HG03175 (cell line): ENCODE measurements at regions not wholly inside any gene's neighbourhood (a gene's known extent, or its start where the extent isn't known, plus 50 kb on each side); places are given as distances from the start of the nearest gene placed in this dataset.
A peak's percentile ranks its signal among the peaks of the same experiment; 100 is the strongest.
"Not testable (repeated sequence)": the region's sequence is repeated elsewhere in the genome, so short reads cannot be mapped to it uniquely, and the experiment has no call there.

Experiments used
- ATAC-seq: cut with Tn5 transposase; IDR thresholded peaks from one replicate; pipeline ENCODE4 v1.9.1; 2021; ENCODE audit warnings: mild to moderate bottlenecking, moderate library complexity; ENCODE audit not compliant: unreplicated experiment

- no peak for ATAC-seq
Observed at GRCh38 chr10:63833411-63834060, 312.3 kb downstream of the REEP3 start.

DNA sequence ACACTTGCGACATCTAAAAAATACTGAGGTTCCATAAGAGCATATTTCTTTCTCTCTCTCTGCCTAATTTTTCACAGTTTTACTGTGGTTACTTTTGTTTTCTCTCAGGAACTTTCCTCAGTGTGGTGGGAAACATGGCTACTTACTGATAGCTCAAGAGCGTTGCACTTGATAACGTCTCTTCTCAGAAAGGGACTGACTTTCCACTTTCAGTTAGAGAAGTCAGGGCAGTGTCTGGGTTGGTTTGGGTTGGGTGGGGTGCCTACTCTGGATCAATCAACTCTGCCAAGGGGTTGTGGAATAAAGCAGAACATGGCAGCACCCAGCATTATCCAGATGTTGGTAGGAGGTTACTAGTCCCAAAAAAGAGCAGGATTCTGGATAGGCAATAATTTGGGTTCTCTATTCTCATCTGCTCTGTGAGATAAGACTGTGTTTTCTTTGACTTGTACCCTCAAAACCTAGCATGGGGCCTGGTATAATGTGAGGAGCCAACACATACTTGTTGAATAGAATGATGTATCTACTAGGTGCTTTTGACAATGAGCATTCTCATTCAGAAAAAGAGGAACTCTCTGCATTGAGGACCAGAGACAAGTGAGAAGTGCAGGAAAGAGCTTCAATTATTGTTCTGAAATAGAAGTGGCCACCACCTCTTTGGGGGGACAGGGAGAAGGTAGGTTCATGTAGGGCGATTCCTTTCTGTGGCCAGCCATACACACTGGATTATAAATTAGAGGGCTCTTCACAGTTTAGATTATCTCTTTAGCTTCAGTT, 315.7 kb downstream of the REEP3 start:
- ATAC-seq, result no peak

GRCh38 chr10:63841761-63842160, 320.6 kb downstream of the REEP3 start:
- no peak for ATAC-seq

DNA sequence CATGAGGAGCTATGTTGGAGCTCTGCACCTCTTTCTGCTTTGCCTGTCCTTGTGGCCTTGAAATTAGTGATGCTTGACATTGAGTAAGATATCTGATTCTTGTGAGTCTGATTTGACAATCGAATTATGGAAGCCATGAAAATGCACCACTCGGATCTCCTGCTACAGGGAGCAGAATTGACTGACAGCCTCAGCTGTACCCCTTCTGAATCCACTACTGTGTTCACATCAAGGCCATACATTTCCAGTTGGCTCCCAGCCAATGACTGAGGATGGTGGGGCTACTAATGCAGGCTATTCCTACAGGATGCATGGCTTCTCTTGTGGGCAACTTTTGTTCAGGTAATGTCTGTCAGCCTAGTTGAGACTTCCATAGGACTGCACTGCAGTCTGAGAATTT, 321.9 kb downstream of the REEP3 start:
- no peak for ATAC-seq

DNA sequence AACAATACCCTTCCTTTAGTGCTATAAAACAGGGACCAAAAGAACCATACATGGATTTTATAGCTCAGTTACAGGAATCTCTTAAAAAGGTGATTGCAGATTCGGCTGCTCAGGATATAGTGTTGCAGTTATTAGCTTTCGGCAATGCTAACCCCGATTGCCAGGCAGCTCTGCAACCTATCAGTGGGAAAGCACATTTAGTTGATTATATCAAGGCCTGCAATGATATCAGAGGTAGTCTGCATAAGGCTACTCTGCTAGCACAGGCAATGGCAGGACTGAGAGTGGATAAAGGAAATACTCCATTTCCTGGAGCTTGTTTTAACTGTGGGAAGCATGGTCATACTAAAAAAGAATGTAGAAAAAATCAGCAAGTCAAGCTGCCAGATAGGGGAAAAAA, 327.7 kb downstream of the REEP3 start:
- not testable (repeated sequence) for ATAC-seq

GRCh38 chr10:63862860-63863259, 341.7 kb downstream of the REEP3 start:
- no peak for ATAC-seq

DNA sequence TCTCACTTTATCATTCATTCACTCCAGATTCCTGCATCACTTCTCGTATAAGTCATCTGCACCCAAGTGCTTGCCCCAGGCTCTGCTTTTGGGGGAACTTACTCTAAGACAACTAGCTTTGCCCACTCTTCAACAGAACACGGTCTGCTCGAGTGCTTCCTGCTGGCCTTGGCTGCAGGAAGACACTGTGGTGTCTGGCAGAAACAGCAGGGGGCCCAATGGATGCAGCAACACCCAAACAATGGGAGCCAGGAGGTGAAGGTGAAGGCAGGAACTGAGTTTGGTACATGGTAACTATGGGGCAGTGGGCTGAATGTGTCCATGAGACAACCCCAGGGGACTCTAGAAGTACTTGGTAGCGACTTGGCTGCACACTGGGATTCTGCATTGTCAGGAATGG, 344.0 kb downstream of the REEP3 start:
- ATAC-seq, result no peak

- peak; percentile 83 for ATAC-seq
Observed at GRCh38 chr10:63866075-63866746, 345.0 kb downstream of the REEP3 start.

- peak; percentile 73 for ATAC-seq
Observed at GRCh38 chr10:63866747-63867140, 345.5 kb downstream of the REEP3 start.

- no peak for ATAC-seq
Observed at GRCh38 chr10:63878428-63878827, 357.2 kb downstream of the REEP3 start.

GRCh38 chr10:63883861-63884260, 362.7 kb downstream of the REEP3 start:
- no peak for ATAC-seq

GRCh38 chr10:63884426-63884825, 363.2 kb downstream of the REEP3 start:
- no peak for ATAC-seq

DNA sequence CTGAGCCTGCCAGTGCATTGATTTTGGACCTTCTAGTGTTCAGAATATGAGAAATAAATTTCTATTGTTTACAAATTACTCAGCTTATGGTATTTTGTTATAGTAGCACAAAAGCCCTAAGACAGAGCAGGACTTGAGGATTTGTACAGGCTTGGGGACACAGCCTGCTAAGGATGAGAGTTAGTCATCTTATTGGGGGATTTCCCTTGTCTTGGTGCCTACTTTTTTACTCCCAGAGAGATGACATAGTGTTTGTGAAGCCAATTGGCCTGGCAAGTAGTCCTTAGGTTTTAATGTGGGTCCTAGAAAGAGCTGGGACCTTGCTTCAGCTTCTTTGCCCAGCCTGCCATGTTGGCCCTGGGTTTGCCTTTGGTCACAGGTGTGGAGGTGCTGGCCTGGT, 364.0 kb downstream of the REEP3 start:
- ATAC-seq, result no peak

GRCh38 chr10:63886281-63887022, 365.3 kb downstream of the REEP3 start:
- ATAC-seq, result no peak

- ATAC-seq, result no peak
Observed at GRCh38 chr10:63887023-63887589, 365.9 kb downstream of the REEP3 start.

- ATAC-seq, result no peak
Observed at GRCh38 chr10:63887600-63888370, 366.6 kb downstream of the REEP3 start.

DNA sequence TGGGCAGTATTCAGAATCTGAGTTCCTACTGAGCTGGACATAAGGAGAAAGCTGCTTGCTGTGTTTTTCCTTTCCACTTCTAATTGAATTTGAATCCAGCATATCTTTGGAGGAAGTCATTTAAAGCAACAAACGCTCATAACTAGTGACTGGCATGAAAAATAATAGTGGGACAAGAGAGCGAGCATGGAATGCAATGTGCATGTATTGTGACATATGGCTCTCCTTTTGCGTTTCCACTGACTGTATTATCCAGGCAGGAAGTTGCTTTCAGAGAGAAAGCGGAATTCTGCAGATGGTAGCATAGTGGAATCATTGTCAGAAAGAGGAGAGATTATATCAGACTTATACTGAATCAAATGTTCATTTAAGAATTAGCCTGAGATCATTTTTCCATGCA, 368.6 kb downstream of the REEP3 start:
- ATAC-seq, result no peak

DNA sequence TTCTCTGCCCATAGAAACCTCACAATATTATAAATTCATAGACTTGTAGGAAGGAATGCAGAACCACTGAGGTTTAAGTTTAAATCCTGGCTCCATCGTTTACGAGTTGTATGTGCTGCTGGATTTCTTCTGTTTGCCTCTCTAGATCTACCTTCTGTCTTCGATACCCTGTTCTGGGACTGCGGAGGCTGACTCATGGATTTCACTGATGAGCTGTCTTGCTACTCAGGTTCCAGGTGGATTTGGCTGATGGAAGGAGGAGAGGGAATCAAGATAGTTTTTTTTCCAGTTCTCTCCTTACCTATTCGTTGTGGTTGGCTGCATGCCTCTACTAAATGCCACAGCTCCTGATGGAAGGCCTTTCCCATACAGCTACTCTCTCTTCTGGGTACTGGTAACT, 375.8 kb downstream of the REEP3 start:
- no peak for ATAC-seq

GRCh38 chr10:63899673-63900300, 378.6 kb downstream of the REEP3 start:
- no peak for ATAC-seq

DNA sequence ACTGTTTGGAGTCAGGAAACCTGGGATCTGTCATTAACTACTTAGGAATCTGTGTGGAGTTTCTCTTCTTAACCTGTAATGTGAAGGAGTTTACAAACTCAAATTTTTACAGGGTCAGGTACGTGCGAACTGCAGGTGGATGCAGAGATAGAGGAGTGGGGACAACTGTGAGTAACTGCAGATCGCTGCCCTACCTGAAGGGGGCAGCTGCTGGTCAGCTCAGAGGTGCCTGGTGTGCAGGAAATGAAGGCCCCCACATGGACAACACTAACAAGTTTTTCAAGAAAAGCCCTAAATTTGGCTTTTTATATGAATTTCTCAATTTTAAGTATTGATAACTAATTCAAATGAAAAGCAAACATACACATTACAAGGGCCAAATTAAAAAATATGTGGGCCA, 380.0 kb downstream of the REEP3 start:
- peak; percentile 54 for ATAC-seq
